Fibroblast of lung (primary cell): ENCODE measurements at regions not wholly inside any gene's neighbourhood (a gene's known extent, or its start where the extent isn't known, plus 50 kb on each side); places are given as distances from the start of the nearest gene placed in this dataset.
"Not testable (repeated sequence)": the region's sequence is repeated elsewhere in the genome, so short reads cannot be mapped to it uniquely, and the experiment has no call there.

Source experiments
- DNase-seq, 2 donors: peaks; one replicate each; pipeline versions ENCODE4 v3.0.0 to v3.0.0-alpha.2; 2010; ENCODE audit warnings: low read depth in 2 of 2
- H2AFZ ChIP-seq: 2 replicates; pipeline ENCODE4 v1.5.1; 2012; ENCODE audit warnings: low read length, control low read depth, inconsistent platforms
- H3K27ac ChIP-seq: 2 replicates; pipeline ENCODE4 v1.5.1; 2011; ENCODE audit warnings: low read length, control low read depth; ENCODE audit not compliant: insufficient read depth
- H3K27me3 ChIP-seq: 2 replicates; pipeline ENCODE4 v1.5.1; 2011; ENCODE audit warnings: mild to moderate bottlenecking, low read length; ENCODE audit not compliant: control insufficient read depth, insufficient read depth
- H3K36me3 ChIP-seq: 2 replicates; pipeline ENCODE4 v1.5.1; 2011; ENCODE audit warnings: low read length; ENCODE audit not compliant: control insufficient read depth, insufficient read depth
- H3K4me1 ChIP-seq: 2 replicates; pipeline ENCODE4 v1.5.1; 2011; ENCODE audit warnings: low read length; ENCODE audit not compliant: control insufficient read depth, insufficient read depth; ENCODE audit errors: extremely low read depth
- H3K4me2 ChIP-seq: 2 replicates; pipeline ENCODE4 v1.5.1; 2011; ENCODE audit warnings: low read length, control low read depth; ENCODE audit not compliant: insufficient read depth; ENCODE audit errors: extremely low read depth
- H3K4me3 ChIP-seq, 4 experiments: fragments of 200-600 bp in 1 of 4; sonication (generic) in 1 of 4; replicated peaks in 1 of 4; 2 replicates each; pipeline ENCODE4 v1.5.1; 2011 to 2016; ENCODE audit warnings: low read length in 4 of 4, low read depth in 3 of 4, mild to moderate bottlenecking in 3 of 4, control low read depth in 2 of 4, inconsistent platforms in 1 of 4, mixed read lengths in 1 of 4; ENCODE audit not compliant: insufficient read depth in 1 of 4; ENCODE audit errors: control extremely low read depth in 1 of 4
- H3K79me2 ChIP-seq: 2 replicates; pipeline ENCODE4 v1.5.1; 2012; ENCODE audit warnings: mild to moderate bottlenecking, low read length, inconsistent platforms; ENCODE audit not compliant: control insufficient read depth, insufficient read depth
- H3K9ac ChIP-seq: 2 replicates; pipeline ENCODE4 v1.5.1; 2011; ENCODE audit warnings: mild to moderate bottlenecking, low read length, control low read depth; ENCODE audit not compliant: insufficient read depth
- H3K9me3 ChIP-seq: 2 replicates; pipeline ENCODE4 v1.5.1; 2012; ENCODE audit warnings: low read depth, low read length; ENCODE audit not compliant: control insufficient read depth, insufficient read depth
- H4K20me1 ChIP-seq: 2 replicates; pipeline ENCODE4 v1.5.1; 2011; ENCODE audit warnings: low read length; ENCODE audit not compliant: control insufficient read depth, insufficient read depth; ENCODE audit errors: extremely low read depth
- EZH2 ChIP-seq: IDR thresholded peaks from 2 replicates; pipeline ENCODE4 v1.5.1; 2012; ENCODE audit warnings: low read length, control low read depth, mild to moderate bottlenecking; ENCODE audit errors: missing control alignments
- TF ChIP-seq, protein P1 (sequence below), 2 donors: IDR thresholded peaks in 1 of 2; conservative IDR thresholded peaks in 1 of 2; 1 replicate in 1 of 2; 2 replicates in 1 of 2; pipeline ENCODE4 v1.5.1; 2011 to 2012; ENCODE audit warnings: low read length in 2 of 2, control low read depth in 1 of 2, inconsistent platforms in 1 of 2, low read depth in 1 of 2, mild to moderate bottlenecking in 1 of 2

- H3K9ac ChIP-seq, result no peak overlapping the region
- H3K9me3 ChIP-seq, result no peaks in the 10 kb centered on the region
- no peaks in the 10 kb centered on the region for H3K4me1 ChIP-seq
- H3K27me3 ChIP-seq, result no peaks in the 10 kb centered on the region
- no peak for DNase-seq
- TF ChIP-seq, protein P1, sequence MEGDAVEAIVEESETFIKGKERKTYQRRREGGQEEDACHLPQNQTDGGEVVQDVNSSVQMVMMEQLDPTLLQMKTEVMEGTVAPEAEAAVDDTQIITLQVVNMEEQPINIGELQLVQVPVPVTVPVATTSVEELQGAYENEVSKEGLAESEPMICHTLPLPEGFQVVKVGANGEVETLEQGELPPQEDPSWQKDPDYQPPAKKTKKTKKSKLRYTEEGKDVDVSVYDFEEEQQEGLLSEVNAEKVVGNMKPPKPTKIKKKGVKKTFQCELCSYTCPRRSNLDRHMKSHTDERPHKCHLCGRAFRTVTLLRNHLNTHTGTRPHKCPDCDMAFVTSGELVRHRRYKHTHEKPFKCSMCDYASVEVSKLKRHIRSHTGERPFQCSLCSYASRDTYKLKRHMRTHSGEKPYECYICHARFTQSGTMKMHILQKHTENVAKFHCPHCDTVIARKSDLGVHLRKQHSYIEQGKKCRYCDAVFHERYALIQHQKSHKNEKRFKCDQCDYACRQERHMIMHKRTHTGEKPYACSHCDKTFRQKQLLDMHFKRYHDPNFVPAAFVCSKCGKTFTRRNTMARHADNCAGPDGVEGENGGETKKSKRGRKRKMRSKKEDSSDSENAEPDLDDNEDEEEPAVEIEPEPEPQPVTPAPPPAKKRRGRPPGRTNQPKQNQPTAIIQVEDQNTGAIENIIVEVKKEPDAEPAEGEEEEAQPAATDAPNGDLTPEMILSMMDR (conservative IDR thresholded peaks at IDR 0.05 in 1 of 2, IDR thresholded peaks at IDR 0.05 in 1 of 2; ENCODE audit: low read depth in 1 of 2, low read length in 2 of 2), result no peak
- no peak for TF ChIP-seq EZH2
- no peak overlapping the region for H3K4me2 ChIP-seq
- no peaks in the 10 kb centered on the region for H3K79me2 ChIP-seq
- no peak overlapping the region for H2AFZ ChIP-seq
- no peak overlapping the region for H3K4me3 ChIP-seq
- no peaks in the 10 kb centered on the region for H4K20me1 ChIP-seq
- H3K36me3 ChIP-seq, result no peaks in the 10 kb centered on the region
- no peak overlapping the region for H3K27ac ChIP-seq
Measured at GRCh38 chr16:59455497-59455896, 721.4 kb upstream of the GOT2 start.

- not testable (repeated sequence) for H3K27me3 ChIP-seq, H3K9me3 ChIP-seq, DNase-seq, H3K4me3 ChIP-seq, H3K36me3 ChIP-seq, H2AFZ ChIP-seq, H3K9ac ChIP-seq, H3K4me1 ChIP-seq, H3K27ac ChIP-seq, H4K20me1 ChIP-seq, H3K79me2 ChIP-seq, H3K4me2 ChIP-seq
Measured at GRCh38 chr16:59450513-59450912, 716.4 kb upstream of the GOT2 start.

DNA sequence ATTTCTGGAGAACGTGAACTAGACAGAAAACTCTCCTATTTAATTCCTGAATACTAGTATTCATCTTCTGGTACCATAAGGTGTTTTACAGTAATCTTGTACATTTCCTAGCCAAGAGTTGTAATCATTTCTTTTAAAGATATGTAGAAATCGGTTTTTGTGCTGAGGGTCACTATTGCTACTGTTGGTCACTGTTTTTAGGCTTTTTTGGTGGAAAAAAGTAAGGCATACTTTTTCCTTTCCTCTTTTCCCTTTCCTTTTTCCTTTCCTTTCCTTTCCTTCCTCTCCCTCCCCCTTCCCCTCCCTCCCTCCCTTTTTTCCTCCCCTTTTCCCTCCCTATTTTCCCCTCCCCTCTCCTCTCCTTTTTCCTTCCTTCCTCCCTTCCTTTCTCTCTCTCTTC, 706.4 kb upstream of the GOT2 start:
- Histone ChIP-seq H4K20me1 (no peaks in the 10 kb centered on the region), H3K9ac (no peak overlapping the region), H3K4me2 (no peak overlapping the region), H3K27ac (no peak overlapping the region), H3K4me3 (no peak overlapping the region), H3K36me3 (no peaks in the 10 kb centered on the region), H3K4me1 (no peaks in the 10 kb centered on the region), H3K9me3 (no peaks in the 10 kb centered on the region), H2AFZ (no peak overlapping the region), H3K79me2 (no peaks in the 10 kb centered on the region), H3K27me3 (no peaks in the 10 kb centered on the region)
- TF ChIP-seq, protein P1 (conservative IDR thresholded peaks at IDR 0.05 in 1 of 2, IDR thresholded peaks at IDR 0.05 in 1 of 2; ENCODE audit: low read depth in 1 of 2, low read length in 2 of 2), result no peak
- TF ChIP-seq EZH2, result no peak
- no peak for DNase-seq

DNA sequence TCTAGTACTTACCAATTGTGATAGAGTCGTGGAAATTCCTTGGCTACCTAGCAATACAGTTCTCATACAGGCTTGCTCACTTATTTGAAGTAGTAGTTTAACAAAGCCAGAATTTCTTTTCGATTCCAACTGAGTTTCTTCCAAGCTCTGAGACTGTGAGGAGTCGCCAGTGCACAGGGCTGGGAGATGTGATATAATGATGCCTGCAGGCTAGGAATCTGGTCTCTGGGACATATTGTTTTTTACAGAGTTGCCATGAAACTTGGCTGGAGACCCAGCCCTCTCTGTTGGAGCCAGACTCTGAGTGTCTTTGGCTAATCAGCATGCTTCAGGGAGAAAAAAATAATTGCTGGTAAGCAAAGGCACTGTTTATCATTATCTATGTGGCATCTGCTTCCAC, 698.8 kb upstream of the GOT2 start:
- Histone ChIP-seq H4K20me1 (no peaks in the 10 kb centered on the region), H3K9me3 (no peaks in the 10 kb centered on the region), H3K27me3 (no peaks in the 10 kb centered on the region), H3K27ac (no peak overlapping the region), H3K36me3 (no peaks in the 10 kb centered on the region), H2AFZ (no peak overlapping the region), H3K4me2 (no peak overlapping the region), H3K4me1 (no peaks in the 10 kb centered on the region), H3K9ac (no peak overlapping the region), H3K4me3 (no peak overlapping the region), H3K79me2 (no peaks in the 10 kb centered on the region)
- TF ChIP-seq, protein P1 (conservative IDR thresholded peaks at IDR 0.05 in 1 of 2, IDR thresholded peaks at IDR 0.05 in 1 of 2; ENCODE audit: low read depth in 1 of 2, low read length in 2 of 2), result no peak
- no peak for DNase-seq
